Chondrocyte (in vitro differentiated cells): ENCODE measurements at regions not wholly inside any gene's neighbourhood (a gene's known extent, or its start where the extent isn't known, plus 50 kb on each side); places are given as distances from the start of the nearest gene placed in this dataset.

ENCODE experiments used
- DNase-seq: peaks from one replicate; pipeline ENCODE4 v3.0.0; 2021; ENCODE audit warnings: mixed read lengths, low spot score
- H3K27ac Mint-ChIP-seq: one replicate; pipeline ENCODE4 v1.8.0; 2021; ENCODE audit warnings: mild to moderate bottlenecking, moderate library complexity, mixed read lengths; ENCODE audit not compliant: unreplicated experiment
- H3K27me3 Mint-ChIP-seq: 2 replicates; pipeline ENCODE4 v1.8.0; 2021; ENCODE audit warnings: low read depth, mixed read lengths
- H3K36me3 Mint-ChIP-seq: 2 replicates; pipeline ENCODE4 v1.8.0; 2021; ENCODE audit warnings: low read depth, mixed read lengths
- H3K4me1 Mint-ChIP-seq: 2 replicates; pipeline ENCODE4 v1.8.0; 2021; ENCODE audit warnings: low read depth, mild to moderate bottlenecking, mixed read lengths
- H3K4me3 Mint-ChIP-seq: one replicate; pipeline ENCODE4 v1.8.0; 2021; ENCODE audit warnings: mild to moderate bottlenecking, moderate library complexity, mixed read lengths; ENCODE audit not compliant: unreplicated experiment
- H3K9me3 Mint-ChIP-seq: 2 replicates; pipeline ENCODE4 v1.8.0; 2021; ENCODE audit warnings: low read depth, mixed read lengths
- TF ChIP-seq, protein P1 (sequence below): fragments of 200-600 bp; sonication (generic); IDR thresholded peaks from 2 replicates; pipeline ENCODE4 v1.5.0; 2021; ENCODE audit warnings: antibody characterized with exemption, mild to moderate bottlenecking, moderate library complexity

DNA sequence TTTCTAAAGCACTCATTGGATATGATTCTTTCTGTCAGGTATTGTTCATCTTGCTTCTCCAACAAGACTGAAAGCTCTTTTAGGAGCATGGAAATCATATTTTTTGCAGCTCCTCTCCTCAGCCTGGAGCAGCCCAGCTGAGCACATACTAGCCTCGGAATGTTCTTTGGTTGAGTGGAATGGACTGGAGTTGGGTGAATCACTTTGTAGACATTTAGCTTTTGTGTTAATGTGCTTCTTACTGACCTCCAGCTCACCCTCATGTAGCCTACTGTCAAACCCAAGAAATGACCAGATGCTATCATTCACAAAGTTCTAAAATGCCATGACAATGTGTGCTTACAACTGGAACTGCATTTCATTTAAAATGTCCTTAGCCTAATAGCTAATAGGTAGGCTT lies 161.1 kb downstream of the NUAK1 start:
- Mint-ChIP-seq H3K4me3 (no peak overlapping the region), H3K27ac (peak overlapping the region; percentile 45), H3K4me1 (peaks cover 20% of the 10 kb centered on the region), H3K9me3 (peaks cover 3% of the 10 kb centered on the region), H3K36me3 (no peaks in the 10 kb centered on the region), H3K27me3 (no peaks in the 10 kb centered on the region)
- no peak for DNase-seq
- TF ChIP-seq, protein P1, sequence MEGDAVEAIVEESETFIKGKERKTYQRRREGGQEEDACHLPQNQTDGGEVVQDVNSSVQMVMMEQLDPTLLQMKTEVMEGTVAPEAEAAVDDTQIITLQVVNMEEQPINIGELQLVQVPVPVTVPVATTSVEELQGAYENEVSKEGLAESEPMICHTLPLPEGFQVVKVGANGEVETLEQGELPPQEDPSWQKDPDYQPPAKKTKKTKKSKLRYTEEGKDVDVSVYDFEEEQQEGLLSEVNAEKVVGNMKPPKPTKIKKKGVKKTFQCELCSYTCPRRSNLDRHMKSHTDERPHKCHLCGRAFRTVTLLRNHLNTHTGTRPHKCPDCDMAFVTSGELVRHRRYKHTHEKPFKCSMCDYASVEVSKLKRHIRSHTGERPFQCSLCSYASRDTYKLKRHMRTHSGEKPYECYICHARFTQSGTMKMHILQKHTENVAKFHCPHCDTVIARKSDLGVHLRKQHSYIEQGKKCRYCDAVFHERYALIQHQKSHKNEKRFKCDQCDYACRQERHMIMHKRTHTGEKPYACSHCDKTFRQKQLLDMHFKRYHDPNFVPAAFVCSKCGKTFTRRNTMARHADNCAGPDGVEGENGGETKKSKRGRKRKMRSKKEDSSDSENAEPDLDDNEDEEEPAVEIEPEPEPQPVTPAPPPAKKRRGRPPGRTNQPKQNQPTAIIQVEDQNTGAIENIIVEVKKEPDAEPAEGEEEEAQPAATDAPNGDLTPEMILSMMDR = no peak

DNA sequence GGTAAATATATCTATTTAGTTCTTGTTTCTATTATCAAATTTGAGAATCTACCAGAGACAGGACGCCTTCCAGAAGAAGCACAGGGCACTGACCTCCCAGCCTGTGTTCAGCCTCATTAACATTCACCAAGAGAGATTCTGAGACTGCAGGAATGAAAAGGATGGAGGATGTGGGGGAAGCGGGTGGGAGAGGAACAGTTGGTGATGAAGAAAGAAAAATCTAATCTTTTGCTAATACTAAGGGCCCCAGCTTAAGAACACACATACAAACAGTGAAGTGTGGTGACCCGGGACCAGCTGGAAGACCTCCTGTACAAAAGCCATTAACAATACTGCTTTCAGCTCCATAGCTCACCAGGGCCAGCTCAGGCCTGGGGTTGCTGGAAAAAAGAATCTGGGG lies 160.5 kb downstream of the NUAK1 start:
- H3K36me3 Mint-ChIP-seq = no peaks in the 10 kb centered on the region
- no peak overlapping the region for H3K4me3 Mint-ChIP-seq
- H3K27me3 Mint-ChIP-seq = no peaks in the 10 kb centered on the region
- peaks cover 23% of the 10 kb centered on the region for H3K4me1 Mint-ChIP-seq
- no peak overlapping the region for H3K27ac Mint-ChIP-seq
- no peak for DNase-seq
- H3K9me3 Mint-ChIP-seq = peaks cover 3% of the 10 kb centered on the region
- TF ChIP-seq, protein P1 = no peak

GRCh38 chr12:105978686-105979085 lies 160.1 kb downstream of the NUAK1 start:
- no peak for DNase-seq
- H3K9me3 Mint-ChIP-seq = peaks cover 3% of the 10 kb centered on the region
- TF ChIP-seq, protein P1 = no peak
- no peak overlapping the region for H3K27ac Mint-ChIP-seq
- H3K27me3 Mint-ChIP-seq = no peaks in the 10 kb centered on the region
- H3K4me3 Mint-ChIP-seq = no peak overlapping the region
- H3K4me1 Mint-ChIP-seq = peaks cover 27% of the 10 kb centered on the region
- no peaks in the 10 kb centered on the region for H3K36me3 Mint-ChIP-seq

DNA sequence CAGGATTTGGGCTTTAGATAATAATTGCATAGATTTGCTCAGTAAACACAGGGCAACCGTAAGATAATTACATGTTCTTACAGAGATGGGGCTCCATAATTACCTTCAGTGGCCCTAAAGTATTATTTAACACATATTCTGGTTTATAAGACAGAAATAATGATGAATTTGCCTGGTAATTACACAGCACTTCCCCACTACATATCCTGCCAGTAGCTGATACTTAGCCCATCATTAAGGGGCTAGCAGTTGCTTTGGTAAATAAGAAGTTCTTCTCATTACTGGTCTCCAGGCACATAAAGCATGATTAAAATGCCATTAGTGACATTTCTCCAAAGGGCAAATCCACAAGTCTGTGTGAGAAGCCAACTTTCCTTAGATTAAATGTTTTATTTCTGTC lies 158.7 kb downstream of the NUAK1 start:
- Mint-ChIP-seq H3K27me3 (no peaks in the 10 kb centered on the region), H3K36me3 (no peaks in the 10 kb centered on the region), H3K4me1 (peaks cover 34% of the 10 kb centered on the region), H3K4me3 (no peak overlapping the region), H3K9me3 (no peaks in the 10 kb centered on the region), H3K27ac (no peak overlapping the region)
- TF ChIP-seq, protein P1 = no peak
- DNase-seq = no peak

DNA sequence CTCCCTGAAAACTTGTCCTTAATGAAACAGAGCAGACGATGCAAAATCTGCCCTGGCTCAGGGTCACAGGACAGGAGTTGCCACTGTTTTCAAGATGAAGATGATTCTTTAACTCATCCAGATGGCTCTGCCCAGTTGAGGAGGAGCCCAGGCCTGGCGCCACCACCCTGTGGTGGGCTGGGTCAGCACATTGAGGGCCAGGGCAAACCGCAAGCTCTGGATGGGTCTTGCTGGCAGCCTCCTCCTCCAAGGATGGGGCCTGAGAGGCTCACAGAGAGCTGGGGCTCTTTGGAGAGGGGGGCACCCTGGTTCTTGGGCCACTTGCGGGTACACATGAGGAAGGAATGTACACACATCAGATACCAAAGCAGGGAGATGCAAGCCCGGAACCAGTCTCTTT lies 158.2 kb downstream of the NUAK1 start:
- H3K9me3 Mint-ChIP-seq = no peaks in the 10 kb centered on the region

More for the DNA sequence above, 158.2 kb downstream of the NUAK1 start:
- TF ChIP-seq, protein P1 = no peak
- Mint-ChIP-seq H3K27me3 (no peaks in the 10 kb centered on the region), H3K36me3 (no peaks in the 10 kb centered on the region), H3K4me1 (peaks cover 34% of the 10 kb centered on the region), H3K4me3 (no peak overlapping the region), H3K27ac (no peak overlapping the region)
- DNase-seq = no peak
